Endodermal cell (in vitro differentiated cells): ENCODE measurements at regions not wholly inside any gene's neighbourhood (a gene's known extent, or its start where the extent isn't known, plus 50 kb on each side); places are given as distances from the start of the nearest gene placed in this dataset.

Experiments used
- DNase-seq: peaks from one replicate; pipeline ENCODE4 v3.0.0-alpha.2; 2017
- H3K27ac ChIP-seq: 2 replicates; pipeline ENCODE4 v1.5.1; 2013; ENCODE audit warnings: mild to moderate bottlenecking, low read depth, low read length, moderate library complexity
- H3K27me3 ChIP-seq: 2 replicates; pipeline ENCODE4 v1.6.1; 2013; ENCODE audit warnings: mild to moderate bottlenecking, low read length, moderate library complexity; ENCODE audit not compliant: insufficient read depth, control insufficient read depth, poor library complexity, severe bottlenecking
- H3K36me3 ChIP-seq: 2 replicates; pipeline ENCODE4 v1.7.0; 2013; ENCODE audit warnings: mild to moderate bottlenecking, low read length, moderate library complexity; ENCODE audit not compliant: control insufficient read depth, insufficient read depth
- H3K4me1 ChIP-seq: one replicate; pipeline ENCODE4 v1.7.0; 2013; ENCODE audit warnings: low read length; ENCODE audit not compliant: control insufficient read depth, insufficient read depth
- H3K4me3 ChIP-seq: 2 replicates; pipeline ENCODE4 v1.5.1; 2013; ENCODE audit warnings: mild to moderate bottlenecking, low read length, moderate library complexity
- H3K9ac ChIP-seq: 2 replicates; pipeline ENCODE4 v1.6.1; 2013; ENCODE audit warnings: mild to moderate bottlenecking, low read length, moderate library complexity; ENCODE audit not compliant: poor library complexity, severe bottlenecking; ENCODE audit errors: extremely low read depth
- H3K9me3 ChIP-seq: 2 replicates; pipeline ENCODE4 v1.6.1; 2013; ENCODE audit warnings: mild to moderate bottlenecking, low read length, moderate library complexity; ENCODE audit not compliant: control insufficient read depth
- H3K27ac Mint-ChIP-seq: 2 replicates; pipeline ENCODE4 v1.8.0; 2020; ENCODE audit warnings: mixed read lengths
- H3K27me3 Mint-ChIP-seq: 2 replicates; pipeline ENCODE4 v1.8.0; 2021; ENCODE audit warnings: mild to moderate bottlenecking, mixed read lengths; ENCODE audit not compliant: insufficient read depth
- H3K36me3 Mint-ChIP-seq: 2 replicates; pipeline ENCODE4 v1.8.0; 2020; ENCODE audit warnings: low read depth, mixed read lengths
- H3K4me1 Mint-ChIP-seq: 2 replicates; pipeline ENCODE4 v1.8.0; 2020; ENCODE audit warnings: mixed read lengths
- H3K4me3 Mint-ChIP-seq: 2 replicates; pipeline ENCODE4 v1.8.0; 2020; ENCODE audit warnings: mild to moderate bottlenecking, moderate library complexity, mixed read lengths
- H3K9me3 Mint-ChIP-seq: 2 replicates; pipeline ENCODE4 v1.8.0; 2020; ENCODE audit warnings: mild to moderate bottlenecking, mixed read lengths
- CTCF ChIP-seq: fragments of 200-600 bp; sonication (generic); conservative IDR thresholded peaks from 2 replicates; pipeline ENCODE4 v1.5.0; 2021; ENCODE audit warnings: antibody characterized with exemption, mild to moderate bottlenecking
- WGBS, 2 experiments: methylation state at CpG; one replicate each; pipeline versions ENCODE4 v1.1.5 to v1.1.7; 2013; ENCODE audit warnings: missing lambda C conversion rate in 2 of 2, mixed read lengths in 1 of 2; ENCODE audit not compliant: insufficient coverage in 1 of 2, insufficient read length in 1 of 2; 5-methylcytosine and 5-hydroxymethylcytosine counted together

DNA sequence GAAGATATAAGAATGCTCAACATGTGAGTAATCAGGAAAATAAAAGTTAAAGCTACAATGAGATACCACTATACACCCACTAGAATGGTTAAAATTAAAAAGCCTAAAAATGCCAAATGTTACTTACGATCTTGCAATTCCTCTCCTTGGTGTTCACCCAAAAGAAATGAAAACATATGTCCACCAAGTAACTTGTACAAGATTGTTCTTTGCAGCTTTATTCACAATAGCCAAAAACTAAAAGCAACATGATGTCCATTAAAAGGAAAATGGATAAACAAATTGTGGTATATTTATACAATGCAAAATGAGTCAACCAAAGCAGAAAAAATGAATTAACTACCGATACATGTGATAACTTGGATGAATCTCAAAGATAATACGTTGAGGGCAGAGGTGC lies 301.6 kb upstream of the THBS1 start:
- Histone ChIP-seq H3K4me3 (no peak overlapping the region), H3K36me3 (no peaks in the 10 kb centered on the region), H3K9ac (no peak overlapping the region), H3K27me3 (no peaks in the 10 kb centered on the region), H3K9me3 (no peaks in the 10 kb centered on the region), H3K4me1 (peaks cover 3% of the 10 kb centered on the region), H3K27ac (no peak overlapping the region)
- Mint-ChIP-seq H3K9me3 (peaks cover 3% of the 10 kb centered on the region), H3K4me3 (no peak overlapping the region), H3K36me3 (no peaks in the 10 kb centered on the region), H3K27ac (no peak overlapping the region), H3K4me1 (peaks cover 4% of the 10 kb centered on the region), H3K27me3 (no peaks in the 10 kb centered on the region)
- no peak for TF ChIP-seq CTCF
- no peak for DNase-seq
- WGBS, 2 experiments: 88 to 97% methylated on average over 1 to 3 of the region's 3 CpGs

DNA sequence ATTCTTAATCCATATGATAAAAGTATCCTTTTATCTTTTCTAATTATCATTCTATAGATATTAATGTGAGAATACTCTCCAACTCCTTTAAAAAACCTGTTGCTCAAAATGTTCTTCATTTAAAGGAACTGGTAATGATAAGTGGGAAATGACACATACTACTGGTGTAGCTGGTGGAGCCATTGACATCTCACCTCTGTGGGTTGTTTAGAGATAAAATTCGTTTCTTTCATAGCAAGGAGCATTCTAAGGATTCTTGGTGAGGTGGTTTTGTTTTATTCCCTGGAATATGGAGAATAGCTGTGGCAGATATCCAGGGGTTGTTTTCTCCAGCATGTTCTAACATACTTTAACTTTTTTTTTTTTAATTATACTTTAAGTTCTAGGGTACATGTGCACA lies 299.8 kb upstream of the THBS1 start:
- H3K9me3 Mint-ChIP-seq: peaks cover 3% of the 10 kb centered on the region
- no peaks in the 10 kb centered on the region for H3K27me3 Mint-ChIP-seq
- no peaks in the 10 kb centered on the region for H3K36me3 Mint-ChIP-seq
- 86 to 90% methylated on average over 1 of the region's 1 CpG for WGBS, 2 experiments
- no peaks in the 10 kb centered on the region for H3K9me3 ChIP-seq
- TF ChIP-seq CTCF: no peak
- H3K9ac ChIP-seq: no peak overlapping the region
- H3K4me3 ChIP-seq: no peak overlapping the region
- no peak overlapping the region for H3K27ac ChIP-seq
- H3K4me3 Mint-ChIP-seq: no peak overlapping the region
- no peak overlapping the region for H3K27ac Mint-ChIP-seq
- no peaks in the 10 kb centered on the region for H3K27me3 ChIP-seq
- H3K4me1 Mint-ChIP-seq: peaks cover 2% of the 10 kb centered on the region
- no peak for DNase-seq
- H3K4me1 ChIP-seq: no peaks in the 10 kb centered on the region
- H3K36me3 ChIP-seq: no peaks in the 10 kb centered on the region

GRCh38 chr15:39282663-39283208 lies 298.1 kb upstream of the THBS1 start:
- no peaks in the 10 kb centered on the region for H3K4me1 Mint-ChIP-seq

More at GRCh38 chr15:39282663-39283208, 298.1 kb upstream of the THBS1 start:
- Histone ChIP-seq H3K4me1 (no peaks in the 10 kb centered on the region), H3K27ac (no peak overlapping the region), H3K9ac (no peak overlapping the region), H3K36me3 (no peaks in the 10 kb centered on the region), H3K27me3 (no peaks in the 10 kb centered on the region), H3K9me3 (no peaks in the 10 kb centered on the region), H3K4me3 (no peak overlapping the region)
- DNase-seq: no peak
- H3K9me3 Mint-ChIP-seq: peaks cover 3% of the 10 kb centered on the region
- 79 to 80% methylated on average over 3 to 4 of the region's 4 CpGs for WGBS, 2 experiments
- no peak overlapping the region for H3K27ac Mint-ChIP-seq
- H3K36me3 Mint-ChIP-seq: no peaks in the 10 kb centered on the region
- H3K4me3 Mint-ChIP-seq: no peak overlapping the region
- no peaks in the 10 kb centered on the region for H3K27me3 Mint-ChIP-seq
- TF ChIP-seq CTCF: no peak
